Sigmoid colon (tissue), 4 donors: ENCODE measurements at regions not wholly inside any gene's neighbourhood (a gene's known extent, or its start where the extent isn't known, plus 50 kb on each side); places are given as distances from the start of the nearest gene placed in this dataset.

Experiments
- CTCF ChIP-seq, 4 experiments: fragments of 450-650 bp in 3 of 4; fragments of 200-600 bp in 1 of 4; IDR thresholded peaks; one replicate each; pipeline ENCODE4 v1.5.1; 2016 to 2019; ENCODE audit warnings: antibody characterized with exemption in 4 of 4, mild to moderate bottlenecking in 3 of 4, moderate library complexity in 2 of 4
- EP300 ChIP-seq, 4 donors: sonication (generic); formaldehyde crosslinking; IDR thresholded peaks; one replicate each; pipeline ENCODE4 v1.6.1; 2017; ENCODE audit warnings: antibody characterized with exemption in 4 of 4
- POLR2A ChIP-seq, 2 donors: fragments of 450-650 bp; IDR thresholded peaks; one replicate each; pipeline ENCODE4 v1.6.1; 2016; ENCODE audit warnings: antibody characterized with exemption in 2 of 2, mild to moderate bottlenecking in 2 of 2, moderate library complexity in 2 of 2
- POLR2AphosphoS5 ChIP-seq, 4 donors: sonication (generic); formaldehyde crosslinking; IDR thresholded peaks; one replicate each; pipeline ENCODE4 v1.6.1; 2017; ENCODE audit warnings: antibody characterized with exemption in 4 of 4

GRCh38 chr2:120435671-120436459 is 89.9 kb downstream of the INHBB start:
- TF ChIP-seq EP300 (IDR thresholded peaks at IDR 0.05) (no peak), CTCF (IDR thresholded peaks at IDR 0.05) (no peak), POLR2A (IDR thresholded peaks at IDR 0.05) (no peak), POLR2AphosphoS5 (IDR thresholded peaks at IDR 0.05) (no peak)
